COLO668 (cell line): ENCODE measurements at regions not wholly inside any gene's neighbourhood (a gene's known extent, or its start where the extent isn't known, plus 50 kb on each side); places are given as distances from the start of the nearest gene placed in this dataset.
A peak's percentile ranks its signal among the peaks of the same experiment; 100 is the strongest.

ENCODE experiments used
- DNase-seq: peaks from one replicate; lab custom pipeline; 2025; ENCODE audit not compliant: unreplicated experiment; lab: John Stamatoyannopoulos, UW

GRCh38 chr2:199707593-199708185 is 143.3 kb downstream of the FTCDNL1 start:
- DNase-seq, result no peak

- no peak for DNase-seq
Measured at GRCh38 chr2:199705538-199705937, 145.5 kb downstream of the FTCDNL1 start.

GRCh38 chr2:199704358-199705238 is 146.4 kb downstream of the FTCDNL1 start:
- peak; percentile 28 for DNase-seq

- DNase-seq, result no peak
Measured at GRCh38 chr2:199703199-199703598, 147.8 kb downstream of the FTCDNL1 start.

GRCh38 chr2:199697469-199697868 is 153.5 kb downstream of the FTCDNL1 start:
- no peak for DNase-seq

- DNase-seq, result no peak
Measured at GRCh38 chr2:199696048-199696447, 154.9 kb downstream of the FTCDNL1 start.

GRCh38 chr2:199693861-199694260 is 157.1 kb downstream of the FTCDNL1 start:
- DNase-seq, result no peak

- peak; percentile 95 for DNase-seq
Measured at GRCh38 chr2:199692489-199692888, 158.5 kb downstream of the FTCDNL1 start.

- DNase-seq, result no peak
Measured at GRCh38 chr2:199690225-199690624, 160.8 kb downstream of the FTCDNL1 start.

GRCh38 chr2:199685669-199686068 is 165.3 kb downstream of the FTCDNL1 start:
- DNase-seq, result no peak

- DNase-seq, result no peak
Measured at GRCh38 chr2:199684832-199685231, 166.2 kb downstream of the FTCDNL1 start.

GRCh38 chr2:199684168-199684567 is 166.8 kb downstream of the FTCDNL1 start:
- DNase-seq, result no peak

- DNase-seq, result no peak
Measured at GRCh38 chr2:199682001-199682400, 169.0 kb downstream of the FTCDNL1 start.

GRCh38 chr2:199680482-199680881 is 170.5 kb downstream of the FTCDNL1 start:
- DNase-seq, result no peak

GRCh38 chr2:199679883-199680282 is 171.1 kb downstream of the FTCDNL1 start:
- DNase-seq, result no peak

GRCh38 chr2:199677881-199678280 is 173.1 kb downstream of the FTCDNL1 start:
- no peak for DNase-seq

GRCh38 chr2:199668645-199669044 is 182.3 kb downstream of the FTCDNL1 start:
- DNase-seq, result no peak

- no peak for DNase-seq
Measured at GRCh38 chr2:199663157-199663556, 187.8 kb downstream of the FTCDNL1 start.

- no peak for DNase-seq
Measured at GRCh38 chr2:199662255-199662654, 188.7 kb downstream of the FTCDNL1 start.

GRCh38 chr2:199660167-199660566 is 190.8 kb downstream of the FTCDNL1 start:
- no peak for DNase-seq

- DNase-seq, result peak; percentile 70
Measured at GRCh38 chr2:199659207-199659606, 191.8 kb downstream of the FTCDNL1 start.

GRCh38 chr2:199646439-199646838 is 188.7 kb upstream of the SATB2 start:
- DNase-seq, result no peak
